Kasumi-1 (cell line): ENCODE measurements at regions not wholly inside any gene's neighbourhood (a gene's known extent, or its start where the extent isn't known, plus 50 kb on each side); places are given as distances from the start of the nearest gene placed in this dataset.
"Not testable (repeated sequence)": the region's sequence is repeated elsewhere in the genome, so short reads cannot be mapped to it uniquely, and the experiment has no call there.

ENCODE experiments used
- DNase-seq, 2 experiments: peaks; one replicate each; lab custom pipeline; 2025; lab: John Stamatoyannopoulos, UW

- DNase-seq, result peak; percentile 8 to 11
These were observed 83.4 kb upstream of the SEMA3E start for GRCh38 chr7:83732305-83732704.

GRCh38 chr7:83731154-83731553 lies 82.2 kb upstream of the SEMA3E start:
- no peak for DNase-seq

GRCh38 chr7:83716923-83717322 lies 68.0 kb upstream of the SEMA3E start:
- not testable (repeated sequence) for DNase-seq

- DNase-seq, result no peak
These were observed 59.6 kb upstream of the SEMA3E start for GRCh38 chr7:83708531-83708930.

- DNase-seq, result no peak
These were observed 55.6 kb upstream of the SEMA3E start for GRCh38 chr7:83704564-83704963.

- no peak for DNase-seq
These were observed 53.5 kb upstream of the SEMA3E start for GRCh38 chr7:83702446-83702845.

- DNase-seq, result no peak
These were observed 52.8 kb upstream of the SEMA3E start for GRCh38 chr7:83701736-83702135.
